Neuronal stem cell (in vitro differentiated cells): ENCODE measurements at regions not wholly inside any gene's neighbourhood (a gene's known extent, or its start where the extent isn't known, plus 50 kb on each side); places are given as distances from the start of the nearest gene placed in this dataset.
"Not testable (repeated sequence)": the region's sequence is repeated elsewhere in the genome, so short reads cannot be mapped to it uniquely, and the experiment has no call there.

ENCODE experiments used
- DNase-seq: peaks from one replicate; pipeline ENCODE4 v3.0.0-alpha.2; 2013; ENCODE audit warnings: low spot score
- H2AFZ ChIP-seq: one replicate; pipeline ENCODE4 v1.6.1; 2013; ENCODE audit warnings: mild to moderate bottlenecking, low read length, inconsistent platforms
- H2AK5ac ChIP-seq: 2 replicates; pipeline ENCODE4 v1.6.1; 2013; ENCODE audit warnings: low read depth, mild to moderate bottlenecking, inconsistent platforms, low read length, moderate library complexity, mixed read lengths
- H2BK120ac ChIP-seq: 2 replicates; pipeline ENCODE4 v1.6.1; 2013; ENCODE audit warnings: low read depth, mild to moderate bottlenecking, inconsistent platforms, low read length, moderate library complexity, mixed read lengths
- H2BK12ac ChIP-seq: one replicate; pipeline ENCODE4 v1.6.1; 2013; ENCODE audit warnings: low read length, inconsistent platforms
- H2BK15ac ChIP-seq: 2 replicates; pipeline ENCODE4 v1.6.1; 2013; ENCODE audit warnings: mild to moderate bottlenecking, low read length, inconsistent platforms, mixed read lengths
- H2BK5ac ChIP-seq: one replicate; pipeline ENCODE4 v1.6.1; 2013; ENCODE audit warnings: inconsistent platforms, mild to moderate bottlenecking, low read length, moderate library complexity
- H3K14ac ChIP-seq: one replicate; pipeline ENCODE4 v1.6.1; 2013; ENCODE audit warnings: low read length, inconsistent platforms
- H3K18ac ChIP-seq: 2 replicates; pipeline ENCODE4 v1.6.1; 2013; ENCODE audit warnings: low read length, inconsistent platforms
- H3K23ac ChIP-seq: 2 replicates; pipeline ENCODE4 v1.6.1; 2013; ENCODE audit warnings: low read depth, mild to moderate bottlenecking, mixed read lengths, low read length, inconsistent platforms; ENCODE audit not compliant: poor library complexity
- H3K27ac ChIP-seq: replicated peaks from 3 replicates; pipeline ENCODE4 v1.5.1; 2013; ENCODE audit warnings: low read length, inconsistent platforms
- H3K27me3 ChIP-seq, 3 experiments: 2 replicates each; pipeline ENCODE4 v1.6.1; 2013; ENCODE audit warnings: low read length in 3 of 3, mild to moderate bottlenecking in 2 of 3, inconsistent platforms in 1 of 3, low read depth in 1 of 3, mixed read lengths in 1 of 3, moderate library complexity in 1 of 3; ENCODE audit not compliant: control insufficient read depth in 3 of 3, insufficient read depth in 3 of 3
- H3K36me3 ChIP-seq, 2 donors: replicated peaks in 1 of 2; 2 replicates each; pipeline ENCODE4 v1.6.1; 2013; ENCODE audit warnings: low read length in 2 of 2; ENCODE audit not compliant: control insufficient read depth in 2 of 2, insufficient read depth in 2 of 2
- H3K4ac ChIP-seq: 2 replicates; pipeline ENCODE4 v1.6.1; 2013; ENCODE audit warnings: inconsistent platforms, mild to moderate bottlenecking, low read length, moderate library complexity
- H3K4me1 ChIP-seq, 2 donors: 1 replicate in 1 of 2; 2 replicates in 1 of 2; pipeline ENCODE4 v1.6.1; 2013; ENCODE audit warnings: low read length in 2 of 2, low read depth in 1 of 2; ENCODE audit not compliant: control insufficient read depth in 2 of 2, insufficient read depth in 1 of 2
- H3K4me2 ChIP-seq: one replicate; pipeline ENCODE4 v1.6.1; 2013; ENCODE audit warnings: mild to moderate bottlenecking, low read length, inconsistent platforms; ENCODE audit not compliant: insufficient read depth, poor library complexity, severe bottlenecking
- H3K4me3 ChIP-seq, 2 donors: 2 replicates each; pipeline ENCODE4 v1.5.1; 2013; ENCODE audit warnings: low read length in 2 of 2, mild to moderate bottlenecking in 2 of 2, inconsistent platforms in 1 of 2, moderate library complexity in 1 of 2
- H3K79me1 ChIP-seq: one replicate; pipeline ENCODE4 v1.6.1; 2013; ENCODE audit warnings: low read depth, mild to moderate bottlenecking, inconsistent platforms, low read length, moderate library complexity
- H3K9ac ChIP-seq: one replicate; pipeline ENCODE4 v1.6.1; 2013; ENCODE audit warnings: mild to moderate bottlenecking, low read depth, low read length, inconsistent platforms; ENCODE audit not compliant: poor library complexity
- H3K9me3 ChIP-seq, 2 donors: replicated peaks in 1 of 2; 2 replicates each; pipeline versions ENCODE3 to v1.6.1; 2013; ENCODE audit warnings: low read length in 2 of 2, mild to moderate bottlenecking in 2 of 2, inconsistent platforms in 1 of 2, low read depth in 1 of 2, mixed read lengths in 1 of 2, moderate library complexity in 1 of 2; ENCODE audit not compliant: control insufficient read depth in 2 of 2, insufficient read depth in 1 of 2
- H4K8ac ChIP-seq: one replicate; pipeline ENCODE4 v1.6.1; 2013; ENCODE audit warnings: low read depth, mild to moderate bottlenecking, inconsistent platforms, low read length, moderate library complexity
- H4K91ac ChIP-seq: one replicate; pipeline ENCODE4 v1.6.1; 2013; ENCODE audit warnings: low read length, low read depth, mild to moderate bottlenecking, inconsistent platforms; ENCODE audit not compliant: poor library complexity
- WGBS, 2 donors: extraction: QIAGEN DNeasy Blood & Tissue Kit; methylation state at CpG; one replicate each; pipeline ENCODE4 v1.1.7; 2013; ENCODE audit warnings: missing lambda C conversion rate in 2 of 2, mixed read lengths in 1 of 2; ENCODE audit not compliant: insufficient read length in 2 of 2, insufficient replicate concordance in 1 of 2; ENCODE audit errors: extremely low coverage in 2 of 2; 5-methylcytosine and 5-hydroxymethylcytosine counted together

GRCh38 chr9:34773955-34774354, 64.0 kb upstream of the CCL21 start:
- H2BK5ac ChIP-seq, result no peak overlapping the region
- no CpG with 5 or more reads among the region's 1 CpG for WGBS, 2 donors
- no peaks in the 10 kb centered on the region for H3K9me3 ChIP-seq
- H3K14ac ChIP-seq, result no peak overlapping the region
- no peak overlapping the region for H2BK120ac ChIP-seq
- no peak overlapping the region for H3K23ac ChIP-seq
- H2AFZ ChIP-seq, result no peak overlapping the region
- DNase-seq, result no peak
- H4K8ac ChIP-seq, result no peak overlapping the region
- H3K27me3 ChIP-seq, result peaks cover 0 to 6% (median 0%) of the 10 kb centered on the region in 3 experiments
- H2BK15ac ChIP-seq, result no peak overlapping the region
- no peak overlapping the region for H4K91ac ChIP-seq
- no peak overlapping the region for H3K4ac ChIP-seq
- no peaks in the 10 kb centered on the region for H3K79me1 ChIP-seq
- no peak overlapping the region for H3K9ac ChIP-seq
- H3K18ac ChIP-seq, result no peak overlapping the region
- H3K4me2 ChIP-seq, result no peak overlapping the region
- no peak overlapping the region for H2BK12ac ChIP-seq
- no peaks in the 10 kb centered on the region for H3K4me1 ChIP-seq
- H3K4me3 ChIP-seq, result no peak overlapping the region
- no peak overlapping the region for H3K27ac ChIP-seq
- no peaks in the 10 kb centered on the region for H3K36me3 ChIP-seq
- H2AK5ac ChIP-seq, result no peak overlapping the region

DNA sequence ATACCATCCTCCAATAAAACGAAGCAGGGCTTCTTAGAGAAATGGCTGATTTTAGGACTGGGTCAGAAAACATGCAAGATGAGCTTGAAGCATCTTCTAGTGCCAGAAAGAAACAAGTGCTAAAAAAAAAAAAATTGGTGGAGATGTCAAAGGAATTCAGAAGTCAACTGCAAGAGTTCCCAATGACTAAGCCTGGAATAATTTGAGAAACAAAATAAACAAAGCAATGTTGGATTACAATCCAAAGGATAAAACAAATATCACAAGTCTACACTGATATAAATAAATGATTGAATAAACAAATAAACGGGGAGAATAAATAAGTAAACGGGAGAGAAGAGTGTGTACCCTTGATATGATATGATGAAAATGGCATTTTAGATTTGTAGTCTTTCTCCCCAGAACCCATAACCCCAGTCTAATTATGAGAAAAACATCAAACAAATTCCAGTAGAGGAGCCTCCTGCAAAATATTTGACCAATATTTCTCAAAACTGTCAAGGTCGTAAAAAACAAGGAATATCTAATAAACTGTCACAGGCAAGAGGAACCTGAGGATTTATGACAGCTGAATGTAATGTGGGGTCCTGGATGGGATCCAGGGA, 63.5 kb upstream of the CCL21 start:
- no peak overlapping the region for H3K27ac ChIP-seq
- no peak overlapping the region for H2BK120ac ChIP-seq
- DNase-seq, result no peak
- H3K14ac ChIP-seq, result no peak overlapping the region
- H3K79me1 ChIP-seq, result no peaks in the 10 kb centered on the region
- H3K4ac ChIP-seq, result no peak overlapping the region
- H3K4me2 ChIP-seq, result no peak overlapping the region
- no peaks in the 10 kb centered on the region for H3K4me1 ChIP-seq
- no CpG with 5 or more reads among the region's 4 CpGs for WGBS, 2 donors
- no peak overlapping the region for H4K91ac ChIP-seq
- no peak overlapping the region for H2BK5ac ChIP-seq
- no peak overlapping the region for H3K9ac ChIP-seq
- H3K36me3 ChIP-seq, result no peaks in the 10 kb centered on the region
- no peaks in the 10 kb centered on the region for H3K9me3 ChIP-seq
- no peak overlapping the region for H2BK15ac ChIP-seq
- peaks cover 0 to 3% (median 0%) of the 10 kb centered on the region in 3 experiments for H3K27me3 ChIP-seq
- no peak overlapping the region for H3K18ac ChIP-seq
- no peak overlapping the region for H3K23ac ChIP-seq
- no peak overlapping the region for H2BK12ac ChIP-seq
- H2AK5ac ChIP-seq, result no peak overlapping the region
- H3K4me3 ChIP-seq, result no peak overlapping the region
- H4K8ac ChIP-seq, result no peak overlapping the region
- no peak overlapping the region for H2AFZ ChIP-seq

- Histone ChIP-seq H3K27me3 (peaks cover 0 to 2% (median 0%) of the 10 kb centered on the region in 3 experiments), H3K27ac (no peak overlapping the region), H3K9ac (no peak overlapping the region), H3K9me3 (no peaks in the 10 kb centered on the region), H4K91ac (no peak overlapping the region), H3K4me2 (no peak overlapping the region), H2AFZ (no peak overlapping the region), H3K23ac (no peak overlapping the region), H2BK15ac (no peak overlapping the region), H3K4ac (no peak overlapping the region), H3K4me1 (no peaks in the 10 kb centered on the region), H3K79me1 (no peaks in the 10 kb centered on the region), H3K18ac (no peak overlapping the region), H3K36me3 (no peaks in the 10 kb centered on the region), H2BK12ac (no peak overlapping the region), H2BK120ac (no peak overlapping the region), H2BK5ac (no peak overlapping the region), H4K8ac (no peak overlapping the region), H2AK5ac (no peak overlapping the region), H3K4me3 (no peak overlapping the region), H3K14ac (no peak overlapping the region)
- no peak for DNase-seq
- WGBS, 2 donors, result no CpG with 5 or more reads among the region's 4 CpGs
These were observed 61.1 kb upstream of the CCL21 start for GRCh38 chr9:34771007-34771406.

GRCh38 chr9:34767087-34767486, 57.2 kb upstream of the CCL21 start:
- no CpG with 5 or more reads among the region's 9 CpGs for WGBS, 2 donors
- not testable (repeated sequence) for H4K91ac ChIP-seq, H3K36me3 ChIP-seq, DNase-seq, H3K9ac ChIP-seq, H3K4me3 ChIP-seq, H3K9me3 ChIP-seq, H4K8ac ChIP-seq, H3K14ac ChIP-seq, H2BK12ac ChIP-seq, H3K18ac ChIP-seq, H3K79me1 ChIP-seq, H3K4me1 ChIP-seq, H2BK120ac ChIP-seq, H3K4ac ChIP-seq, H3K23ac ChIP-seq, H2BK5ac ChIP-seq, H2AK5ac ChIP-seq, H3K27ac ChIP-seq, H2BK15ac ChIP-seq, H3K27me3 ChIP-seq, H3K4me2 ChIP-seq
- H2AFZ ChIP-seq, result peak overlapping the region; percentile 77
